Adrenal gland (tissue), 9 donors: ENCODE measurements at regions not wholly inside any gene's neighbourhood (a gene's known extent, or its start where the extent isn't known, plus 50 kb on each side); places are given as distances from the start of the nearest gene placed in this dataset.

ENCODE experiments used
- DNase-seq, 7 donors: peaks; one replicate each; pipeline ENCODE4 v3.0.0-alpha.2; 2019 to 2020
- H3K27ac ChIP-seq, 5 donors: fragments of 200-600 bp; sonication (generic) in 4 of 5; 1 replicate in 3 of 5; 2 replicates in 2 of 5; pipeline versions ENCODE4 v1.5.1 to v1.8.0; 2016 to 2020; ENCODE audit warnings: mild to moderate bottlenecking in 1 of 5
- H3K27me3 ChIP-seq: fragments of 200-600 bp; 2 replicates; pipeline ENCODE4 v1.8.0; 2021
- H3K36me3 ChIP-seq, 2 donors: fragments of 200-600 bp; replicated peaks in 1 of 2; 1 replicate in 1 of 2; 2 replicates in 1 of 2; pipeline versions ENCODE4 v1.5.1 to v1.8.0; 2018 to 2022
- H3K4me1 ChIP-seq, 2 donors: fragments of 200-600 bp; replicated peaks in 1 of 2; 1 replicate in 1 of 2; 2 replicates in 1 of 2; pipeline versions ENCODE4 v1.5.1 to v1.8.0; 2018 to 2021
- H3K4me3 ChIP-seq, 4 donors: fragments of 200-600 bp; sonication (generic) in 3 of 4; one replicate each; pipeline ENCODE4 v1.5.1; 2016 to 2018
- H3K9me3 ChIP-seq, 3 donors: fragments of 200-600 bp; sonication (generic) in 1 of 3; replicated peaks in 1 of 3; 1 replicate in 2 of 3; 2 replicates in 1 of 3; pipeline versions ENCODE4 v1.5.1 to v1.8.0; 2016 to 2021
- CTCF ChIP-seq, 6 experiments: fragments of 450-650 bp in 4 of 6; fragments of 200-600 bp in 2 of 6; sonication (generic) in 1 of 6; IDR thresholded peaks; 1 replicate in 5 of 6; 2 replicates in 1 of 6; pipeline versions ENCODE4 v1.5.1 to v1.8.0; 2016 to 2021; ENCODE audit warnings: antibody characterized with exemption in 6 of 6, mild to moderate bottlenecking in 2 of 6, moderate library complexity in 1 of 6
- POLR2A ChIP-seq, 2 donors: fragments of 450-650 bp; IDR thresholded peaks; one replicate each; pipeline ENCODE4 v1.6.1; 2017; ENCODE audit warnings: antibody characterized with exemption in 2 of 2, mild to moderate bottlenecking in 2 of 2, moderate library complexity in 1 of 2
- WGBS, 4 donors: extraction: QIAGEN DNeasy Blood & Tissue Kit in 2 of 4; methylation state at CpG; one replicate each; pipeline versions ENCODE4 v1.1.5 to v1.1.7; 2013 to 2017; 5-methylcytosine and 5-hydroxymethylcytosine counted together
- intact Hi-C, 2 donors: fragments of 100-400 bp; cut with DNase I; formaldehyde crosslinking; loops; one replicate each; pipeline versions ENCODE4 v1.14.1 to v1.15.0; 2022 to 2023
- donor health status: healthy with polysubstance abuse.
- donor health status: Bipolar disorder and iron deficiency.
- donor health status: DM: yes; HTN: yes; CAD: no.
- donor health status: DM: no; HTN: no; CAD: no.
- donor health status: DM: no; HTN: no; CAD: no.

- Histone ChIP-seq H3K4me1 (no peaks in the 10 kb centered on the region), H3K27me3 (no peaks in the 10 kb centered on the region), H3K27ac (no peak overlapping the region), H3K36me3 (no peaks in the 10 kb centered on the region), H3K9me3 (no peaks in the 10 kb centered on the region), H3K4me3 (no peak overlapping the region)
- TF ChIP-seq CTCF (IDR thresholded peaks at IDR 0.05) (no peak), POLR2A (IDR thresholded peaks at IDR 0.05) (no peak)
- DNase-seq: no peak
- intact Hi-C loops: no loop called here
- WGBS, 4 donors: 57 to 71% (median 64%) methylated on average over 4 of the region's 4 CpGs
Measured at GRCh38 chr5:4561403-4561802, 578.7 kb upstream of the ADAMTS16 start.

GRCh38 chr5:4563400-4563799 lies 576.7 kb upstream of the ADAMTS16 start:
- no peak overlapping the region for H3K27ac ChIP-seq
- intact Hi-C loops: no loop called here
- no peaks in the 10 kb centered on the region for H3K36me3 ChIP-seq
- no peaks in the 10 kb centered on the region for H3K4me1 ChIP-seq
- DNase-seq: no peak
- TF ChIP-seq POLR2A (IDR thresholded peaks at IDR 0.05): no peak
- TF ChIP-seq CTCF (IDR thresholded peaks at IDR 0.05): no peak
- no peak overlapping the region for H3K4me3 ChIP-seq
- H3K9me3 ChIP-seq: no peaks in the 10 kb centered on the region
- no peaks in the 10 kb centered on the region for H3K27me3 ChIP-seq
- 51 to 58% (median 54%) methylated on average over 4 of the region's 4 CpGs for WGBS, 4 donors

GRCh38 chr5:4570047-4570995 lies 569.8 kb upstream of the ADAMTS16 start:
- Histone ChIP-seq H3K27me3 (no peaks in the 10 kb centered on the region), H3K27ac (no peak overlapping the region), H3K4me1 (no peaks in the 10 kb centered on the region), H3K4me3 (no peak overlapping the region), H3K9me3 (no peaks in the 10 kb centered on the region), H3K36me3 (no peaks in the 10 kb centered on the region)
- TF ChIP-seq POLR2A (IDR thresholded peaks at IDR 0.05): no peak
- no peak for TF ChIP-seq CTCF (IDR thresholded peaks at IDR 0.05)
- WGBS, 4 donors: 65 to 93% (median 79%) methylated on average over 5 of the region's 5 CpGs
- DNase-seq: no peak
- intact Hi-C loops: no loop called here

DNA sequence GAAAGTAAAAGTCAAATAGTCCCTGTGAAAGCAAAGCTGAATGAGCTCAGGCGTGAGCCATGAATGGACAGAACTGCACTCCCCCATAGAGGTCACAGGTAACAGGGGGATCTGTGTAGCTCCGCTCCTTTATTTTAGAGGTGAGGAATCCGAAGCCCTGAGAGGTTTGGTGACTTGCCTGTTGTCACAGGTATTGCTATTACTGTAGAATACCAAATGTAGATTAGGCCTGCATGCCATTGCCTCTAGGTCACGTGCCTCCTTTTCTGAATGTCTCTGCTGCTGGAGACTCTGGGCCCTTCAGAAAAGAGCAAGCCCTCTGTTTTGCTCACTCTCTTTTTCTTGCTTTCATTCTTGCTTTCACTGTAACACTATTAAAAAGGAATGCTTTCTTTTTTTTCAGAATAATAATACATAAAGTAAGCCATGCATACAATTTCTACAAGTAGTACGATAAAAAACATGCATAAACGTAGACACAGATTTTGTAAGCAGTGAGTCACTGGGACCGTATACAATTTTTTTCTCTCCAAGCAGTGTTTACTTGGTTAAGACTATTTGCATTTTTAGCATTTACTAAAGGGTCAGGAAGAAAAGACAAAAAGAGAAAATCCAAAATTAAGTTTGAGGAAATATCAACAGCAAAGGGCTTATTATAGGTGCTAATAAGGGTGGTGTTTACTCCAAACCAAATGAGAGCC lies 568.7 kb upstream of the ADAMTS16 start:
- Histone ChIP-seq H3K27ac (no peak overlapping the region), H3K4me3 (no peak overlapping the region), H3K27me3 (no peaks in the 10 kb centered on the region), H3K4me1 (no peaks in the 10 kb centered on the region), H3K36me3 (no peaks in the 10 kb centered on the region), H3K9me3 (no peaks in the 10 kb centered on the region)
- no peak for DNase-seq
- WGBS, 4 donors: 69 to 81% (median 76%) methylated on average over 7 of the region's 7 CpGs
- TF ChIP-seq POLR2A (IDR thresholded peaks at IDR 0.05) (no peak), CTCF (IDR thresholded peaks at IDR 0.05) (no peak)
- intact Hi-C loops: no loop called here
